Liver (tissue), 7 donors: ENCODE measurements at regions not wholly inside any gene's neighbourhood (a gene's known extent, or its start where the extent isn't known, plus 50 kb on each side); places are given as distances from the start of the nearest gene placed in this dataset.
A peak's percentile ranks its signal among the peaks of the same experiment; 100 is the strongest.

Source experiments
- DNase-seq: peaks from one replicate; pipeline ENCODE4 v3.0.0-alpha.2; 2017; ENCODE audit warnings: low spot score
- H3K27ac ChIP-seq, 2 donors: one replicate each; pipeline ENCODE4 v1.7.0; 2013; ENCODE audit warnings: inconsistent platforms in 2 of 2, low read length in 2 of 2, control low read depth in 1 of 2, low read depth in 1 of 2, mild to moderate bottlenecking in 1 of 2
- H3K27me3 ChIP-seq, 4 donors: one replicate each; pipeline versions ENCODE4 v1.6.1 to v1.7.0; 2013; ENCODE audit warnings: low read length in 3 of 4, inconsistent platforms in 1 of 4, mild to moderate bottlenecking in 1 of 4, moderate library complexity in 1 of 4; ENCODE audit not compliant: control insufficient read depth in 4 of 4, insufficient read depth in 4 of 4
- H3K36me3 ChIP-seq, 4 donors: one replicate each; pipeline versions ENCODE4 v1.6.1 to v1.7.0; 2013; ENCODE audit warnings: low read length in 3 of 4, mild to moderate bottlenecking in 3 of 4, low read depth in 1 of 4, moderate library complexity in 1 of 4; ENCODE audit not compliant: control insufficient read depth in 4 of 4, insufficient read depth in 3 of 4
- H3K4me1 ChIP-seq, 4 donors: one replicate each; pipeline versions ENCODE4 v1.6.1 to v1.7.0; 2013; ENCODE audit warnings: low read length in 3 of 4, mild to moderate bottlenecking in 3 of 4, moderate library complexity in 1 of 4; ENCODE audit not compliant: control insufficient read depth in 4 of 4, insufficient read depth in 4 of 4
- H3K4me3 ChIP-seq, 3 donors: one replicate each; pipeline versions ENCODE4 v1.6.1 to v1.7.0; 2013; ENCODE audit warnings: low read length in 3 of 3, control low read depth in 1 of 3, low read depth in 1 of 3, mild to moderate bottlenecking in 1 of 3
- H3K9ac ChIP-seq, 2 donors: one replicate each; pipeline ENCODE4 v1.7.0; 2013; ENCODE audit warnings: low read length in 2 of 2, mild to moderate bottlenecking in 2 of 2, moderate library complexity in 2 of 2, control low read depth in 1 of 2, low read depth in 1 of 2
- H3K9me3 ChIP-seq, 4 donors: one replicate each; pipeline versions ENCODE4 v1.6.1 to v1.7.0; 2013; ENCODE audit warnings: low read length in 3 of 4; ENCODE audit not compliant: control insufficient read depth in 4 of 4
- EGR1 ChIP-seq, 2 donors: IDR thresholded peaks; 2 replicates each; pipeline ENCODE4 v1.6.1; 2016 to 2018; ENCODE audit warnings: antibody characterized with exemption in 2 of 2, low read depth in 2 of 2
- FOXA1 ChIP-seq: IDR thresholded peaks from 2 replicates; pipeline ENCODE4 v1.6.1; 2016; ENCODE audit warnings: antibody characterized with exemption
- FOXA2 ChIP-seq: IDR thresholded peaks from 2 replicates; pipeline ENCODE4 v1.6.1; 2016; ENCODE audit warnings: antibody characterized with exemption
- HNF4A ChIP-seq, 2 donors: conservative IDR thresholded peaks; 2 replicates each; pipeline ENCODE4 v1.6.1; 2016; ENCODE audit warnings: antibody characterized with exemption in 2 of 2, mild to moderate bottlenecking in 2 of 2
- JUND ChIP-seq, 2 donors: IDR thresholded peaks; 2 replicates each; pipeline ENCODE4 v1.6.1; 2016; ENCODE audit warnings: antibody characterized with exemption in 2 of 2
- NR2F2 ChIP-seq: IDR thresholded peaks from 2 replicates; pipeline ENCODE4 v1.6.1; 2016; ENCODE audit warnings: antibody characterized with exemption
- RAD21 ChIP-seq, 2 donors: IDR thresholded peaks; 2 replicates each; pipeline ENCODE4 v1.6.1; 2016; ENCODE audit warnings: antibody characterized with exemption in 2 of 2, mild to moderate bottlenecking in 2 of 2
- REST ChIP-seq: IDR thresholded peaks from 2 replicates; pipeline ENCODE4 v1.6.1; 2016; ENCODE audit warnings: antibody characterized with exemption, mild to moderate bottlenecking
- SP1 ChIP-seq: IDR thresholded peaks from 2 replicates; pipeline ENCODE4 v1.6.1; 2018; ENCODE audit warnings: antibody characterized with exemption, mild to moderate bottlenecking
- TAF1 ChIP-seq: conservative IDR thresholded peaks from 2 replicates; pipeline ENCODE4 v1.6.1; 2016; ENCODE audit warnings: antibody characterized with exemption, mild to moderate bottlenecking
- YY1 ChIP-seq: IDR thresholded peaks from 2 replicates; pipeline ENCODE4 v1.6.1; 2016; ENCODE audit warnings: antibody characterized with exemption, mild to moderate bottlenecking
- WGBS: extraction: QIAGEN DNeasy Blood & Tissue Kit; methylation state at CpG from one replicate; pipeline ENCODE4 v1.1.7; 2013; 5-methylcytosine and 5-hydroxymethylcytosine counted together
- TF ChIP-seq, protein P1 (sequence below): IDR thresholded peaks from 2 replicates; pipeline ENCODE4 v1.6.1; 2016; ENCODE audit warnings: antibody characterized with exemption
- donor health status: healthy.
- donor health status: healthy.
- donor health status: healthy.
- donor health status: healthy.

DNA sequence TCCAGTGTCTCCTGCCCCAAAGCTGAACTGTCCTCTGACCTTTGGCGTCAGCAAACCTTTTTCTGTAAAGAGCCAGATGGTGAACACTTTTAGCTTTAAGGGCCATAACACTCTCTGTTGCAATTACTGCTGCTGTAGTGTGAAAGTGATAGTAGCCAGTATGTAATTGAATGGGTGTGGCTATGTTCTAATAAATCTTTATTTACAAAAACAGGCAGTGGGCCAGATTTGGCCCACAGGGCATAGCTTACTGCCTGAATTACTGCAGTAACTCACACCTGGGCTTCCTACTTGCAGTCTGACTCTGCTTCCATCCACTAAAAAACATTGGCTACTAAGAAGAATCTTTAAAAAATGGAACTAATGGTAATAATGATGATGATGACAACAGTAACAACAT lies 68.0 kb upstream of the SLC6A11 start:
- no peak overlapping the region for H3K27ac ChIP-seq
- H3K4me1 ChIP-seq: no peaks in the 10 kb centered on the region
- no peak overlapping the region for H3K4me3 ChIP-seq
- no peak overlapping the region for H3K9ac ChIP-seq
- H3K36me3 ChIP-seq: no peaks in the 10 kb centered on the region
- TF ChIP-seq RAD21 (IDR thresholded peaks at IDR 0.05): no peak
- TF ChIP-seq NR2F2: no peak
- no peak for TF ChIP-seq JUND (IDR thresholded peaks at IDR 0.05)
- no peak for TF ChIP-seq SP1
- no peak for TF ChIP-seq TAF1
- TF ChIP-seq REST: no peak
- TF ChIP-seq, protein P1, sequence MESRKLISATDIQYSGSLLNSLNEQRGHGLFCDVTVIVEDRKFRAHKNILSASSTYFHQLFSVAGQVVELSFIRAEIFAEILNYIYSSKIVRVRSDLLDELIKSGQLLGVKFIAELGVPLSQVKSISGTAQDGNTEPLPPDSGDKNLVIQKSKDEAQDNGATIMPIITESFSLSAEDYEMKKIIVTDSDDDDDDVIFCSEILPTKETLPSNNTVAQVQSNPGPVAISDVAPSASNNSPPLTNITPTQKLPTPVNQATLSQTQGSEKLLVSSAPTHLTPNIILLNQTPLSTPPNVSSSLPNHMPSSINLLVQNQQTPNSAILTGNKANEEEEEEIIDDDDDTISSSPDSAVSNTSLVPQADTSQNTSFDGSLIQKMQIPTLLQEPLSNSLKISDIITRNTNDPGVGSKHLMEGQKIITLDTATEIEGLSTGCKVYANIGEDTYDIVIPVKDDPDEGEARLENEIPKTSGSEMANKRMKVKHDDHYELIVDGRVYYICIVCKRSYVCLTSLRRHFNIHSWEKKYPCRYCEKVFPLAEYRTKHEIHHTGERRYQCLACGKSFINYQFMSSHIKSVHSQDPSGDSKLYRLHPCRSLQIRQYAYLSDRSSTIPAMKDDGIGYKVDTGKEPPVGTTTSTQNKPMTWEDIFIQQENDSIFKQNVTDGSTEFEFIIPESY: no peak
- no peak for TF ChIP-seq YY1
- 39% methylated on average over 1 of the region's 1 CpG for WGBS
- H3K27me3 ChIP-seq: peaks cover 0 to 12% (median 0%) of the 10 kb centered on the region in 4 donors
- no peak for DNase-seq
- H3K9me3 ChIP-seq: no peaks in the 10 kb centered on the region

GRCh38 chr3:10753964-10754363 lies 62.1 kb upstream of the SLC6A11 start:
- Histone ChIP-seq H3K27me3 (peaks cover 0 to 5% (median 0%) of the 10 kb centered on the region in 4 donors), H3K9ac (no peak overlapping the region), H3K9me3 (no peaks in the 10 kb centered on the region), H3K4me3 (no peak overlapping the region), H3K27ac (no peak overlapping the region), H3K4me1 (no peaks in the 10 kb centered on the region), H3K36me3 (no peaks in the 10 kb centered on the region)
- TF ChIP-seq FOXA2 (no peak), REST (peak; percentile 99)
- DNase-seq: peak; percentile 77
- 11% methylated on average over 6 of the region's 6 CpGs for WGBS

GRCh38 chr3:10756546-10756945 lies 59.5 kb upstream of the SLC6A11 start:
- Histone ChIP-seq H3K36me3 (no peaks in the 10 kb centered on the region), H3K4me3 (no peak overlapping the region), H3K27ac (no peak overlapping the region), H3K4me1 (no peaks in the 10 kb centered on the region), H3K9ac (no peak overlapping the region), H3K9me3 (no peaks in the 10 kb centered on the region), H3K27me3 (peaks cover 0 to 4% (median 0%) of the 10 kb centered on the region in 4 donors)
- TF ChIP-seq EGR1 (IDR thresholded peaks at IDR 0.05; ENCODE audit: low read depth in 2 of 2) (no peak), FOXA1 (no peak), HNF4A (conservative IDR thresholded peaks at IDR 0.05) (no peak), RAD21 (IDR thresholded peaks at IDR 0.05) (no peak)
- no peak for DNase-seq
- 58% methylated on average over 2 of the region's 2 CpGs for WGBS
